T-helper 2 cell (primary cell): ENCODE measurements at regions not wholly inside any gene's neighbourhood (a gene's known extent, or its start where the extent isn't known, plus 50 kb on each side); places are given as distances from the start of the nearest gene placed in this dataset.

Experiments used
- DNase-seq, 5 experiments: peaks; one replicate each; pipeline versions ENCODE4 v3.0.0 to v3.0.0-alpha.2; 2012 to 2022

DNA sequence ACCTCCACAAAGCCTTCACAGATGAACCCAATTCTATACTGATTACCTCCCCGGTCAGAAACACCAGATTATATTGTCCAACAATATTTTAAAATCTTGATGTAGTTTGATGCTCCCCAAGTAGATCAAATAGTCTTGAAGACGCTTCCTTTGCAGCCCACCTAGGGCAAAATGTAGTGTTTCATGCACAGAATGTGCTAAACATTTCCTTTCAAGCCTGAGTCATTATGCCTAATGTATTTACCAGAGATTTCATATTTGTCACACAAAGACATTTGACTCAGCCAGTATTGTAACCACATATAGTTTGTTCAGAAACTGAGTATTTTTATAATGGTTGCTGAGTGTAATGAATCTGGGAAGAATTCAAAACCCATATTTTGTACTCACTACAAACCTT is 1396.8 kb downstream of the LRRC4C start:
- no peak for DNase-seq

DNA sequence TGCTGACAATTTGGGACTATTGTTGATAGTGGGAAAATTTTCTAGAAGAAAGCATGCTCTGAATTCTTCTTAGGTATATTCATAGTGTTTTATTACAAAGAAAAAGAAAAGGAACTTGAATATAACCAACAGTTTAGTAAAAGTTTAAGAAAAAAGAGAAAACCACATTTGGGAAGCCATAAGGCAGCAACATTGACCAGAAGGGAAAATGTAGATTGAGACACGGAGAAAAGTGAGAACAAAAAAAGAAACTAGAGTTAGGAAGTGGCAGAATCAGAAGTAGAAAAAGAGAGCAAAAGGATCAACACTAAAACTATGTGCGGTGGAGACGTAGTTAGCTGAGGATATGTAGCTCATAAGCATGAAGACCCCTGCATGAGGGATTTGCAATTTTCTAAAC is 1398.2 kb downstream of the LRRC4C start:
- DNase-seq: no peak

DNA sequence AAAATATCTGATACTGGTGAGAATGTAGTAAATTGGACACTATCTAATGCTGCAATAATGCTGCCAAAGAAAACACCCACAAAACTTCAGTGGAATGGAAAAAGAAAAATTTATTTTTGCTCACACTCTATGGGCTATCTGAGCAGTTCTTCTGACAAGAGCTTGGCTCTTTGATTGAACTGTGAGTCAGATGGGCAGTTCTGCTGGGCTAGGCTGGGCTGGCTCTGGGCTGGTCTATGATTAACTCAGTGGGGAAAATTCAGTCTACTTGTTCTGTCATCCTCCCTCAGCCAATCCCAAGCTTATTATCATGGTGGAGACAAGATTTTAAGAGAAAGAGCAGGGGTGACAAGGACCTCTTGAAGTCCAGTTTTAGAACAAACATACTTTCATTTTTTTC is 1404.8 kb downstream of the LRRC4C start:
- no peak for DNase-seq

DNA sequence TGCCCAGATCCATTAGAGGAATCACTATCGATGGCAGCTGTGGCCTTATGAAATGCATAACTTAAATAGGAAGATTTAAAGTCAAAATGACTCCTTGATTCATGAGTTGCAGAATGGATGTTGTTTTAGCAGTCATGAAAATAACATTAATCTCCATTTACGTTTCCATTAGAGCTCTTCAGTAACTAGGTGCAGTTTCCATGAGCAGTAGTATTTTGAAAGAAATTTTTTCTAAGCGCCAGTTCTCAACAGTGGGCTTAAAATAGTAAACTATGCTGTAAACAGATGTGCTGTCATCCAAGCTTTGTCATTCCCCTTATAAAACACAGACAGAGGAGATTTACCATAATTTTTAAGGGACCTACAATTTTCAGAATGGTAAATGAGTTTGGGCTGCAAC is 1414.1 kb downstream of the LRRC4C start:
- no peak for DNase-seq

DNA sequence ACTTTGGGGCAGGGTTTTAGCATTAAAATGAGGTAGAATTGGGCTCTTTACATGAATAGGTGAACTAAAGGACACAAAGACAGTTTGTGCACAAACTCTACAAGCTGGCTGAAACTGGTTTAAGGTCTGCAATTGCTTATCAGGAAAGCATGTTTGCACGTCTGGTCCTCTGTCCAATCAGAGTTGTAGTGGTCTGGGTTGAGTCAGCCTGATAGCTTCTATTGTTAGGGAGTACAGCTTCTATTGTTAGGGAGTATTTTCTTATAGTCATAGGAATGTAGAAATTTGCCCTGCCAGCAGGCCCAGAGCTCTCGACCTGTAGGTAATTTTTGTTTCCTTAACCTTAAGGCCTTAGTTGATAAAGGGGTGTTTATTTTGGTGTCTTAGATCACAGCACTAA is 1422.4 kb downstream of the LRRC4C start:
- no peak for DNase-seq

DNA sequence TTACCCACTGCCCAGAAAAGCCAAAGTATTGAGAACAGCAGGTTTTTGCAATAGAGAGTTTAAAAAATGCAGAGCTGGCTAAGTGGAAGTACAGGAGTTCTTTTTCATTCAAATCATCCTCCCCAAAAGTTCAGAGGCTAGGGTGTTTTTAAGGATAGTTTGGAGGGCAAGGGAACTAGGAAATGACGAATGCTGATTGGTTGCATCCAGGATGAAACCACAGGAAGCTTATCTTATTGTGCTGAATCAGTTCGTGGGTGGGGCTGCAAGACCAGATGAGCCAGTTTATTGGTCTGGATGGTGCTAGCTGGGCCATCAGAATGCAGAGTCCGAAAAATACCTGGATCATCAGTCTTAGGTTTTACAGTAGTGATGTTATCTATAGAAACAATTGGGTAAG is 1427.1 kb downstream of the LRRC4C start:
- no peak for DNase-seq

DNA sequence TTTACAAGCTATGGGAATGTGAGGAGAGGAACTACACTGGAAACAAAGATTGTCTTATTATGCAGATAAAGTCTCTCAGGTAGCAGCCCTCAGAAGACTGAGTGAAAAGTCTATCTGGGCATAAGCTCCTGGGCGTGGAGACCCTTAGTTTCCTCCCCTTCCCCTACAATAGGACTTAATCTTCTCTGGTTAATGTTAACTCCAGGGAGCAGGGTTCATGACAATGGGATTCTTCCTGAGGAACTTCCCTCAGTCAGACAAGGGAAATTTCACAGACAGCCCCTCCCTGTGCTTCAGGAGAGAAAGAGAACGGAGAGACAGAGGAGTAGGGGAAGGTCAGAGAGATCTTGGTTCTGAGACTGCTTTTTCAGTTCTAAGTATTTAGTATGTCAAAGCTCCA is 1428.6 kb downstream of the LRRC4C start:
- DNase-seq: no peak

DNA sequence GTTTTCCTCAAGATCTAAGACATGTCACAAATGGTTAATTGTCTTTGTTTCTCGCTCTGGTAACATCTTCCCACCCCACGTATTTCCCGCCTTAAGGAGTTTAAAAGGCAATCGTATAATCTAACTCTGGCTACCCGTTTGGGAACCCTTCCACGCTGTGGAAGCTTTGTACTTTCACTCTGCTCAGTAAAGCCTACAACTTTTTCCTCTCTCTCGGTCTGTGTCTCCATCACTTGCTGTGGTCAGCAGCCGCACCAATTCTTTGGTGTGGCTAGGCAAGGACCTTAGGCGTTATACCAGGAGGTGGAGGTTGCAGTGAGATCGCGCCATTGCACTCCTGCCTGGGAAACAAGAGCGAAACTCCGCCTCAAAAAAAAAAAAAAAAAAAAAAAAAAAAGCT is 1430.1 kb downstream of the LRRC4C start:
- DNase-seq: no peak

DNA sequence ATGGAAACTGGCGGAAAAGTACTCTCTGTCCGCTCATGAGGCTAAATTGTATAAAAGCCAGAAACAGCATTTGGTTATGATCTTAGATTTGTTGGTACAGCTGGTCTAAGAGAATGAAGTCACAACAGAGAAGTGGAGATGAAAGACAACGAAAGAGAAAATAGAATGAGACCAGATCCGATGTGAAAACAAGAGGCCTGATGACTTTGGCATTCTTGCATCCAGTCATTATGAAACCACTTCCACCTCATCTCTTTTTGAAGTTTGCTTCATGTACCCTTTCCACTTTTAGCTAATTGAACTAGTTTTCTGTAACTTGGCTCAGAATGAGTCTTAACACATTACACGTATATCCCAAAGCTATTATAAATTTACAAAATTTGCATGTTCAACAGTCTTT is 1431.7 kb downstream of the LRRC4C start:
- peak in 1 of 5 experiments; percentile 0 for DNase-seq

DNA sequence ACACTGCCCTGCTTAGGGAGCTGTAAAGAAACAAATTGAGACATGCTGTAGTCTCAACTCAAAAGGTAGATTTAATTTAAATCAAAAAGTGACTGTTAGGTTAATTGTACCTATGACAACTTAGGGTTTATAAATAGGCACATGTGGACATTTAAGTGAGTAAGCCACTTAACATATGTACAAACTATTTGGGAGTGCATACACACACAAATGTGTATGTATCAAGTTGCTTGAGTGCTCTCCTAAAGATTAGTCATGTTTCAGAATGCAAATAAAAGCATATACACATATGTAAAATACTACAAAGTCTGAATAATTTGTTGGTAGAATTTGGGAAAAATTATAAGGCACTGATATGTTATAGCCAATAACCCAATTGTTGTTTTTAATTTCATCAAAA is 1435.7 kb downstream of the LRRC4C start:
- DNase-seq: no peak

DNA sequence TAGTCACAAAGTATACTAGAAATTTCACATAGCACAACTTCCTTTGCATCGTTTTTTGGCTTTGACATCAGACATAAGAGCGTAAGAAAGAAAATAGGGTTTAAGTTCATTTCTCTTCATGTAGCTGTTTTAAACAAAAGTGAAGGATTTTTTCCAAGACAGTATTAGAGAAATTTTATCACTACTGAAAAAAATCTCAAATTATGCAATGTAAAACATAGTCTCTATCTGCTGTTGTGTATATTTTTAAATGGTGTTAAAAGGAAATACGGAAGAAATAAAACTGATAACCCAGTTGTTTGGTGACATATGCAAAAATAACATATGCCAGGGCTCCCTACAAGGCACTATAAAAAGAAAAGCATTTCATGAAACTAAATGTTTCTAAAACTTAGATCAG is 1449.4 kb downstream of the LRRC4C start:
- DNase-seq: no peak

DNA sequence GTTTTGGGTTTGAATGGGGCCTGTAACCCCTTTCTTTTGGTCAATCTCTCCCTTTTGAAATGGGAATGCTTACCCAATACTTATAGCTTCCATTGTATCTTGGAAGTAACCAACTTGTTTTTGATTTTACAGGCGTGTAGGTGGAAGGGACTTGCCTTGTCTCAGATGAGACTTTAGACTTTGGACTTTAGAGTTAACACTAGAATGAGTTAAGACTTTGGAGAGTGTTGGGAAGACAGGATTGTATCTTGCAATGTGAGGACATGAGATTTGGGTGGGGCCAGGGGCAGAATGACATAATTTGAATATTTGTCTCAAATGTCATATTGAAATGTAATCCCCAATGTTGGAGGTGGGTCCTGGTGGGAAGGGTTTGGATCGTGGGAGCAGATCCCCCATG is 1466.9 kb downstream of the LRRC4C start:
- DNase-seq: no peak

DNA sequence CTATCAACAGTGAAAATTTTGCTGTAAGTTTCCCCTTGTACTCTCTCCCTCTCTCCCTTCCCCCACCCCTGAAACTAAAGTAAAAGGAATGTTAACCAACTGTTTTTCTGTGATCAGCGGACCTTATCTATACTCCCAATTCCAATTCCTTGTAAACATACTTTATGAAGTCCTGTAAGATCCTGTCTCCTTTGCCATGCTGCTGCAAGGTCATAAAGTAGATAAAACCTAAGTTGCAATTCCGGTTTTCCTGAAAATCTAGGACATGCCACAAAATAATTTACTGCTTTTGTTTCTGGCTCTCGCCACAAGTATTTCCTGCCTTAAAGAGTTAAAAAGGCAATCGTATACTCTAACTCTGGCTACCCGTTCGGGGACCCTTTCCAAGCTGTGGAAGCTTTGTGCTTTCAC is 1469.0 kb downstream of the LRRC4C start:
- DNase-seq: no peak

DNA sequence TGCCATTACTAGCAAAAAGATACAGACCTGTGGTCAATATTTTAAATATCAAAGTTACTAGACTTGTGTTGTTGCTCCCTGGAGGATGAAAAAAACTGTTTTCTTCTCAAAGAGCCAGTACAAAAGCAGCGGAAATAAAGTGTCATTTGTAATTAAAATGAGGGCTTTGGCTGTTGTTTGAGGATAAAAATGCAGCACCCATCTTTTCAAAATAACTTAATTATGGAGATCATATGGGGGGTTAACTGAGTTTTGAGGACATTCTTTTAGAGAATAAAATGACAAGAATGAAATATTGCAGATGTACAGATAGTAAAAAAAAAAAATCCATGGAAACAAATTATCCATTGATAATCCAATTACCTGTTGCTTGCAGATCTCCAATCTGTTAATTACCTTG is 1484.4 kb downstream of the LRRC4C start:
- DNase-seq: no peak

DNA sequence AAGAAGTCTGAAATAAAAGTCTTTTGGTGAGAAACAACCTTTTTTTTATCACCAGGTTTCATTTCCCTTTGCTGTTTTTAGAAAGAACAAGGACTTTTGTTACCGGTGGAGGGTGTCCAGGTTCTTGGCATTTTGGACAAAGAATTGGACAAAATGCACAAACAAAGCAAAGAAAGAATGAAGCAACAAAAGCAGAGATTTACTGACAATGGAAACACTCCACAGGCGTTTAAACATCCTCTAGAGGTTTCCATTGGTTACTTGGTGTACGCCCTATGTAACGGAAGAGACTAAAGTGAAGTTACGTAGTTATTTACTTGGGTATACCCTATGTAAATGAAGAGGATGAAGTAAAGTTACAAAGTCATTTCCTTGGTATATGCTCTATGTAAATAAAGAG is 1487.0 kb downstream of the LRRC4C start:
- no peak for DNase-seq

DNA sequence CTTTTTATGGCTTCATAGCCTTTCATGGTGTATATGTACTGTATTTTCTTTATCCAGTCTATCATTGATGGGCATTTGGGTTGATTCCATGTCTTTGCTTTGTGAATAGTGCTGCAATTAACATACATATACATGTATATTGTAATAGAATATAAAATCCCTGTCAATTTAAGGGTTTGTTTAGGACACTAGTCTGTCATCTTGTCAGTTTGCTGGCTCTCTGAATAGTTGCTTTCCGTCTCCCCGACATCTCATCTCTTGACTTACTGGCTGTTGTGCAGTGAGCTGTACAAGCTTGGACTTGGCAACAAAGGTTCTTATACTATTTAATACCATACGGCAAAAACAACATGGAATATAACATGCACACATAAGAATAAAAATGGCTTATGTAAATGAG is 1487.5 kb downstream of the LRRC4C start:
- DNase-seq: no peak

DNA sequence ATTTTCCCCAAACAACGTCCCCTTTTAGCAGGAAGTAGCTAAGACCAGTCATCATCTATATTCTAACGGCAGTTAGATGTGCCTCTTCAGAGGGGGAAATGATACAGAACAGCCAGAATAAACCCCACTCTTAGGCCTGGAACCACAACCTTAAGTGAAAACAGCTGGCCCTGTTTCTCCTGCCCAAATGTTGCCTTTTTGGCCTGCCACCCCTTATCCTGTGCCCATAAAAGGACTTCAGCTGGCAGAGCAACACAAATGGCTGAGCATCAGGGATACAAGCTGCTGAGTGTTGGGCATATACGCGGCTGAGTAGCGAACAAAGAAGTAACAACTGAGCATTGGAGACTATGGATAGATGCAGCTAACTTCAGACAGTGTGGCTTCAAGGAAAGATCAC is 1491.4 kb downstream of the LRRC4C start:
- DNase-seq: no peak

DNA sequence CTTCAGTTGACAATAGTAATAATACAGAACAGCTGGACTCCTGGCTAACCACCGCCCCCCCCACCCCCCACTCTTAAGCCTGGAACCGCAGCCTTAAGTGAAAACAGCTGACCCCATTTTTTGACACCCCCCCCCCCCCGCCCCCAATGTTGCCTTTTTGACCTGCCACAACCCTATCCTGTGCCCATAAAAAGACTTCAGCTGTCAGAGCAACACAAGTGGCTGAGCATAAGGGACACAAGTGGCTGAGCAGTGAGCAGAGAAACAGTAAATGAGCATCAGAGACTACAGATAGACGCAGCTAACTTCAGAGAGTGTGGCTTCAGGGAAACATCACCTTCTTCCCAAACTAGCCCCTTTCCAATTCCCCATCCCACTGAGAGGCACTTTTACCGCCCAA is 1493.8 kb downstream of the LRRC4C start:
- no peak for DNase-seq

DNA sequence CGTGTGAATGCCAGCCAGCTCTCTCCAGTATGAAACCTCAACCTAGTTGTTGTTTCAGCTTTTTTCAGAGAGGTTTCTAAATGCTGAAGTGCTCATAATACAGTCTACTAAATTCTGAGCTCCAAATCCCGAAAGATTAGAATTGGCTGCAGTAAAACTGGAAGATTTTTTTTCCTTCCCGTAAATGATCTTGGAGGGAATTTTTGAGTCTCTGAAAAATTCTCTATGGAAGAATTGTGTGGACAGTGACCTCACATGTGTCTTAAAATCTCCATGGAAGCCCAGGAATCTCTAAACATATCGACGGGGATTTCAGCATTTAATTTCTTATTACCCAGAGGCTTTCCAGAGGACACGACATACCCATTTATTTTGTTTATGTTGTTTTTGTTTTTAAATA is 1499.2 kb downstream of the LRRC4C start:
- no peak for DNase-seq

DNA sequence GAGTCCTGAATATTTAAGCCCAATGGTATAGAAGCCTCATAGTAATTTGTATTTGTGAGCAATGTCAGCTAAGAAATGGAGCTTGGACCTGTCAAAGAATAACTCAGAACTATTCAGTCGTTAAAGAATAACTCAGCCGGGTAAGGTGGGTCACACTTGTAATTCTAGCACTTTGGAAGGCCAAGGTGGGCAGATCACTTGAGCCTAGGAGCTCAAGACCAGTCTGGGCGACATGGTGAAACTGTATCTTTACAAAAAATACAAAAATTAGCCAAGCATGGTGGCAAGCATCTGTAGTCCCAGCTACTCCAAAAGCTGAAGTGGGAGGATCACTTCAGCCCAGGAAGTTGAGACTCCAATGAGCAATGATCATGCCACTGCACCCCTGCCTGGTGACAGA is 1526.5 kb downstream of the LRRC4C start:
- no peak for DNase-seq

DNA sequence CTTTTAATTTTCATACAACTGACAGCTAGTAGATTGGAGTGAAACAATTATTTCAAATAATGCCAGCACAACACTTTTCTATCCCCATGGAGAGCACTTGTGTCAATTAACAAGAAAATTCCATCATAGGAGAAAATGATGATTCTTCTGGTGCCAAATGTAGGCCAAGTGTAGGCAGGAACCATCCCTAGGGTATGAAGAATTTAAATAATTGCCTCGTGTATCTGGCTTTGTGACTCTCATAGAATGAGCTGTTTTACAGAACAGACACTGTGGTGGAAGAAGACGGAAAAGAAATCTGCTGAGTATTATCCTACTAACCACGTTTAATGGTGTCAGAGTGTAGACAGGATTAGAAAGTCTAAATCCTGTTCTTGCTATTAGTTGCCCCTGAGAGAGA is 1542.2 kb downstream of the LRRC4C start:
- no peak for DNase-seq

DNA sequence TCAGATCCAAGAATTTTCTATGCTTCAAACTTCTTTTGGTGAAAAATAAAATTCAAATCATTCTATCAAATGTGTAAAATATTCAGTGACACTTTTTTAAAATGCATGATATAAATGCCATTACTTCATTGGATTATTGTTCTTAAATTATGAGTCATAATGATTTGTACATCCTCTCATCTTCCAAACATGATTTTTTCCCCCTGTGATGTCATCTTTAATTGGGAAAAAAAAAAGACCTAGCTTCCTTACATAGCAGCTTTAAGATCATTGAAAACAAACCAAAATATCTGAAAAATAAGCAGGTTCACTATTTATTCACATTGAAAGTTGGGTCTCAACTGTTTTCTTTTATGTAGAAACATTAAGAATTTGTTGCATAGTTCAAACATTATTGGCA is 1549.4 kb downstream of the LRRC4C start:
- no peak for DNase-seq

DNA sequence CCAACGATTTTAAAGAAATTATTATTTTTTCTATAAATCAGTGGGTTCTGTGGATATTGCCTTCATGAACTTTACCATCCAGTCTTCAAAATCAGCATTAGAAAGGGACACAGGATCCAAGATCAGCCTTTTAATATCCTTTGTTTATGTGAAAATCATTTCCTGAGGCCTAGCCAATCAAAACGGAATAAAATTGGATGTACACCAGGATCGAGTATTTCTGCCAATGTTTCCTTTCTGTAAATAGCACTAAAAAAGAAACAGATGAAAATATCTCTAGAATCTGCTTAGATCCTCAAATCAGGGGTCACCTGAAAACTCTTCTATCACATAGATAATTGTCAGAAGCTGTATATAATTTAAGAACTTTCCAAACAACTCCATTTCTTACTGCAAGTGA is 1598.5 kb downstream of the LRRC4C start:
- DNase-seq: no peak

DNA sequence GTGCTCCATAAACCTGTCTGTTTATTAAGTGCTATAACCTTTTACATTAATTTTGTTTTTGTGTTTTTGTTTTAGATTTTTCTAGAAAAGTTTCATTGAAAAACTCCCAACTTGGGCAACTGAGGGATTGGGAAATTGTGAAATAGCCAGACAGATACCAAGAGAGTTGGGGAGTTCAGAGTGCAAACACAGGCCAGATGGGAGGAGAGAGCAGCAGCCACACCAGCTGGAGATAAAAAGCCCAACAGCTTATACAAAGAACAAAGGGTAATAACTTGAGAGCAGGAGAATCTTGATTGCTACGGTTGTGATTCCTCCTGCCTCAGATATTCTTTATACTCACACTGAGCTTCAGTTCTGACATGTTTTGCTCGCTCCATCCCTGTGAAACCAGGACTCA is 1642.2 kb downstream of the LRRC4C start:
- DNase-seq: no peak

DNA sequence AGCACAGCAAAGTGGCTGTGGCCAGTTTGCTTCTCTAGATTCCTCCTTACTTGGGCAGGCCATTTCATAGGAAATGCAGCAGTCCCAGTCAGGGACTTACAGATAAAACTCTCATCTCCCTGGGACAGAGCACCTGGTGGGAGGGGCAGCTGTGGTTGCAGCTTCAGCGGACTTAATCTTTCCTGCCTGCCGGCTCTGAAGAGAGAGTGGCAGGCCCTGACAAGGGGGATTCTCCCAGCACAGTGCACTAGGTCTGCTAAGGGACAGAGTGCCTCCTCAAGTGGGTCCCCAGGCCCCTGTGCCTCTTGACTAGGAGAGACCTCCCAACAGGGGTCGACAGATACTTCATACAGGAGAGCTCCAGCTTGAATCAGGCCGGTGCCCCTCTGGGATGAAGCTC is 1649.1 kb downstream of the LRRC4C start:
- no peak for DNase-seq

DNA sequence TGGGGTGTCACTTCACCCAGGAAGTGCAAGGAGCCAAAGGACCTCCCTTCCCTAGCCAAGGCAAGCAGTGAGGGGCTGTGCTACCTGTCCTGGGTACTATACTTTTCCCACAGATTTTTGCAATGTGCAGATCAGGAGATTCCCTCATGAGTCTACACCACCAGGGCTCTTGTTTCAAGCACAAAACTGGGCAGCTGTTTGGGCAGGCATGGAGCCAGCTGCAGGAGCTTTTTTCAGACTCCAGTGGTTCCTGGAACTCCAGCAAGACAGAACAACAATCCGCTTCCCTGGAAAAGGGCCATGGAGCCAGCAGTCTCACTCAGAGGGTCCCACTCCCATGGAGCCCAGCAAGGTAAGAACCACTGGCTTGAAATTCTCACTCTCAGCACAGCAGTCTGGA is 1649.6 kb downstream of the LRRC4C start:
- DNase-seq: no peak
